Progenitor cell of endocrine pancreas (in vitro differentiated cells): ENCODE measurements at regions not wholly inside any gene's neighbourhood (a gene's known extent, or its start where the extent isn't known, plus 50 kb on each side); places are given as distances from the start of the nearest gene placed in this dataset.

Experiments used
- DNase-seq: peaks from one replicate; pipeline ENCODE4 v3.0.0; 2021; ENCODE audit warnings: low spot score; ENCODE audit not compliant: unreplicated experiment
- H3K27ac Mint-ChIP-seq: 2 replicates; pipeline ENCODE4 v1.8.0; 2021; ENCODE audit warnings: mild to moderate bottlenecking, moderate library complexity, mixed read lengths
- H3K27me3 Mint-ChIP-seq: 2 replicates; pipeline ENCODE4 v1.8.0; 2021; ENCODE audit warnings: mixed read lengths
- H3K36me3 Mint-ChIP-seq: 2 replicates; pipeline ENCODE4 v1.8.0; 2022; ENCODE audit warnings: mixed read lengths; ENCODE audit not compliant: insufficient read depth
- H3K4me1 Mint-ChIP-seq: 2 replicates; pipeline ENCODE4 v1.8.0; 2021; ENCODE audit warnings: low read depth, mixed read lengths
- H3K4me3 Mint-ChIP-seq: 2 replicates; pipeline ENCODE4 v1.8.0; 2021; ENCODE audit warnings: low read depth, mild to moderate bottlenecking, moderate library complexity, mixed read lengths
- H3K9me3 Mint-ChIP-seq: 2 replicates; pipeline ENCODE4 v1.8.0; 2021; ENCODE audit warnings: low read depth, mixed read lengths
- CTCF ChIP-seq: fragments of 200-600 bp; sonication (generic); IDR thresholded peaks from one replicate; pipeline ENCODE4 v1.5.0; 2021; ENCODE audit warnings: antibody characterized with exemption, mild to moderate bottlenecking; ENCODE audit not compliant: unreplicated experiment

- Mint-ChIP-seq H3K4me3 (no peak overlapping the region), H3K27ac (no peak overlapping the region), H3K9me3 (peaks cover 13% of the 10 kb centered on the region), H3K4me1 (peaks cover 2% of the 10 kb centered on the region), H3K36me3 (peaks cover 1% of the 10 kb centered on the region), H3K27me3 (no peaks in the 10 kb centered on the region)
- DNase-seq, result no peak
- no peak for TF ChIP-seq CTCF
Measured at GRCh38 chr1:96425382-96426129, 296.0 kb upstream of the PTBP2 start.

- DNase-seq, result no peak
- H3K27me3 Mint-ChIP-seq, result no peaks in the 10 kb centered on the region
- peaks cover 2% of the 10 kb centered on the region for H3K4me1 Mint-ChIP-seq
- no peak overlapping the region for H3K27ac Mint-ChIP-seq
- H3K9me3 Mint-ChIP-seq, result peaks cover 24% of the 10 kb centered on the region
- no peak for TF ChIP-seq CTCF
- no peak overlapping the region for H3K4me3 Mint-ChIP-seq
- peaks cover 1% of the 10 kb centered on the region for H3K36me3 Mint-ChIP-seq
Measured at GRCh38 chr1:96427616-96428015, 294.0 kb upstream of the PTBP2 start.

GRCh38 chr1:96445302-96445701 lies 276.3 kb upstream of the PTBP2 start:
- no peak for DNase-seq
- Mint-ChIP-seq H3K36me3 (no peaks in the 10 kb centered on the region), H3K4me1 (peaks cover 6% of the 10 kb centered on the region), H3K27ac (no peak overlapping the region), H3K9me3 (peaks cover 3% of the 10 kb centered on the region), H3K4me3 (no peak overlapping the region), H3K27me3 (no peaks in the 10 kb centered on the region)
- no peak for TF ChIP-seq CTCF

GRCh38 chr1:96464066-96464465 lies 257.5 kb upstream of the PTBP2 start:
- Mint-ChIP-seq H3K9me3 (peaks cover 5% of the 10 kb centered on the region), H3K4me3 (no peak overlapping the region)
- DNase-seq, result no peak

GRCh38 chr1:96464522-96464921 lies 257.1 kb upstream of the PTBP2 start:
- no peaks in the 10 kb centered on the region for H3K27me3 Mint-ChIP-seq
- H3K4me1 Mint-ChIP-seq, result peaks cover 4% of the 10 kb centered on the region
- TF ChIP-seq CTCF, result no peak
- no peak overlapping the region for H3K4me3 Mint-ChIP-seq
- no peak for DNase-seq
- H3K27ac Mint-ChIP-seq, result no peak overlapping the region
- H3K9me3 Mint-ChIP-seq, result peaks cover 5% of the 10 kb centered on the region
- no peaks in the 10 kb centered on the region for H3K36me3 Mint-ChIP-seq

More at GRCh38 chr1:96464066-96464465, 257.5 kb upstream of the PTBP2 start:
- TF ChIP-seq CTCF, result no peak
- H3K4me1 Mint-ChIP-seq, result peaks cover 4% of the 10 kb centered on the region
- H3K27ac Mint-ChIP-seq, result no peak overlapping the region
- no peaks in the 10 kb centered on the region for H3K36me3 Mint-ChIP-seq
- H3K27me3 Mint-ChIP-seq, result no peaks in the 10 kb centered on the region
